ENCODE measurements at regions not wholly inside any gene's neighbourhood (a gene's known extent, or its start where the extent isn't known, plus 50 kb on each side); places are given as distances from the start of the nearest gene placed in this dataset.
"Not testable (repeated sequence)": the region's sequence is repeated elsewhere in the genome, so short reads cannot be mapped to it uniquely, and the experiment has no call there.

GRCh38 chr11:116355104-116355503, 417.7 kb downstream of the BUD13 start:
- Histone ChIP-seq H3K4me1 (ENCODE audit: control insufficient read depth in 2 of 2, insufficient read depth in 2 of 2, low read length in 1 of 2) (peaks cover 0 to 3% of the 10 kb centered on the region in 2 donors), H3K9me3 (ENCODE audit: control insufficient read depth in 2 of 2, insufficient read depth in 1 of 2, low read depth in 1 of 2, low read length in 1 of 2) (no peaks in the 10 kb centered on the region), H3K27me3 (ENCODE audit: control insufficient read depth in 1 of 2, insufficient read depth in 2 of 2, low read length in 2 of 2) (no peaks in the 10 kb centered on the region), H3K27ac (ENCODE audit: low read depth in 2 of 2, low read length in 1 of 2) (no peak overlapping the region), H3K36me3 (ENCODE audit: control insufficient read depth in 2 of 2, insufficient read depth in 2 of 2, low read length in 1 of 2) (no peaks in the 10 kb centered on the region), H3K4me3 (ENCODE audit: low read depth in 1 of 2, low read length in 2 of 2) (no peak overlapping the region)
- 76 to 78% methylated on average over 1 of the region's 1 CpG for WGBS, 2 donors

GRCh38 chr11:116353589-116353988, 419.2 kb downstream of the BUD13 start:
- H3K27ac ChIP-seq (ENCODE audit: low read depth in 2 of 2, low read length in 1 of 2), result no peak overlapping the region
- no peaks in the 10 kb centered on the region for H3K27me3 ChIP-seq (ENCODE audit: control insufficient read depth in 1 of 2, insufficient read depth in 2 of 2, low read length in 2 of 2)
- 48 to 50% methylated on average over 7 of the region's 7 CpGs for WGBS, 2 donors
- H3K9me3 ChIP-seq (ENCODE audit: control insufficient read depth in 2 of 2, insufficient read depth in 1 of 2, low read depth in 1 of 2, low read length in 1 of 2), result no peaks in the 10 kb centered on the region
- peaks cover 0 to 3% of the 10 kb centered on the region in 2 donors for H3K4me1 ChIP-seq (ENCODE audit: control insufficient read depth in 2 of 2, insufficient read depth in 2 of 2, low read length in 1 of 2)
- no peak overlapping the region for H3K4me3 ChIP-seq (ENCODE audit: low read depth in 1 of 2, low read length in 2 of 2)
- H3K36me3 ChIP-seq (ENCODE audit: control insufficient read depth in 2 of 2, insufficient read depth in 2 of 2, low read length in 1 of 2), result no peaks in the 10 kb centered on the region

- Histone ChIP-seq H3K27ac (ENCODE audit: low read depth in 2 of 2, low read length in 1 of 2) (no peak overlapping the region), H3K36me3 (ENCODE audit: control insufficient read depth in 2 of 2, insufficient read depth in 2 of 2, low read length in 1 of 2) (no peaks in the 10 kb centered on the region), H3K4me3 (ENCODE audit: low read depth in 1 of 2, low read length in 2 of 2) (no peak overlapping the region), H3K4me1 (ENCODE audit: control insufficient read depth in 2 of 2, insufficient read depth in 2 of 2, low read length in 1 of 2) (no peaks in the 10 kb centered on the region), H3K27me3 (ENCODE audit: control insufficient read depth in 1 of 2, insufficient read depth in 2 of 2, low read length in 2 of 2) (no peaks in the 10 kb centered on the region), H3K9me3 (ENCODE audit: control insufficient read depth in 2 of 2, insufficient read depth in 1 of 2, low read depth in 1 of 2, low read length in 1 of 2) (no peaks in the 10 kb centered on the region)
- WGBS, 2 donors, result 69 to 76% methylated on average over 4 of the region's 4 CpGs
Measured at GRCh38 chr11:116352881-116353280, 419.9 kb downstream of the BUD13 start.

GRCh38 chr11:116348226-116348625, 424.6 kb downstream of the BUD13 start:
- H3K27me3 ChIP-seq (ENCODE audit: control insufficient read depth in 1 of 2, insufficient read depth in 2 of 2, low read length in 2 of 2), result no peaks in the 10 kb centered on the region
- no peak overlapping the region for H3K4me3 ChIP-seq (ENCODE audit: low read depth in 1 of 2, low read length in 2 of 2)
- H3K4me1 ChIP-seq (ENCODE audit: control insufficient read depth in 2 of 2, insufficient read depth in 2 of 2, low read length in 1 of 2), result no peaks in the 10 kb centered on the region
- H3K9me3 ChIP-seq (ENCODE audit: control insufficient read depth in 2 of 2, insufficient read depth in 1 of 2, low read depth in 1 of 2, low read length in 1 of 2), result no peaks in the 10 kb centered on the region
- WGBS, 2 donors, result 24 to 25% methylated on average over 1 of the region's 1 CpG
- no peaks in the 10 kb centered on the region for H3K36me3 ChIP-seq (ENCODE audit: control insufficient read depth in 2 of 2, insufficient read depth in 2 of 2, low read length in 1 of 2)
- no peak overlapping the region for H3K27ac ChIP-seq (ENCODE audit: low read depth in 2 of 2, low read length in 1 of 2)

- Histone ChIP-seq H3K36me3 (ENCODE audit: control insufficient read depth in 2 of 2, insufficient read depth in 2 of 2, low read length in 1 of 2) (no peaks in the 10 kb centered on the region), H3K4me1 (ENCODE audit: control insufficient read depth in 2 of 2, insufficient read depth in 2 of 2, low read length in 1 of 2) (no peaks in the 10 kb centered on the region), H3K27ac (ENCODE audit: low read depth in 2 of 2, low read length in 1 of 2) (no peak overlapping the region), H3K9me3 (ENCODE audit: control insufficient read depth in 2 of 2, insufficient read depth in 1 of 2, low read depth in 1 of 2, low read length in 1 of 2) (no peaks in the 10 kb centered on the region), H3K4me3 (ENCODE audit: low read depth in 1 of 2, low read length in 2 of 2) (no peak overlapping the region), H3K27me3 (ENCODE audit: control insufficient read depth in 1 of 2, insufficient read depth in 2 of 2, low read length in 2 of 2) (no peaks in the 10 kb centered on the region)
- WGBS, 2 donors, result 73 to 81% methylated on average over 2 of the region's 2 CpGs
Measured at GRCh38 chr11:116345575-116345974, 427.2 kb downstream of the BUD13 start.

GRCh38 chr11:116344601-116345000, 428.2 kb downstream of the BUD13 start:
- no peak overlapping the region for H3K27ac ChIP-seq (ENCODE audit: low read depth in 2 of 2, low read length in 1 of 2)
- WGBS, 2 donors, result 36 to 38% methylated on average over 5 of the region's 5 CpGs
- no peak overlapping the region for H3K4me3 ChIP-seq (ENCODE audit: low read depth in 1 of 2, low read length in 2 of 2)
- no peaks in the 10 kb centered on the region for H3K4me1 ChIP-seq (ENCODE audit: control insufficient read depth in 2 of 2, insufficient read depth in 2 of 2, low read length in 1 of 2)
- no peaks in the 10 kb centered on the region for H3K36me3 ChIP-seq (ENCODE audit: control insufficient read depth in 2 of 2, insufficient read depth in 2 of 2, low read length in 1 of 2)
- H3K9me3 ChIP-seq (ENCODE audit: control insufficient read depth in 2 of 2, insufficient read depth in 1 of 2, low read depth in 1 of 2, low read length in 1 of 2), result no peaks in the 10 kb centered on the region
- no peaks in the 10 kb centered on the region for H3K27me3 ChIP-seq (ENCODE audit: control insufficient read depth in 1 of 2, insufficient read depth in 2 of 2, low read length in 2 of 2)

- no peaks in the 10 kb centered on the region for H3K36me3 ChIP-seq (ENCODE audit: control insufficient read depth in 2 of 2, insufficient read depth in 2 of 2, low read length in 1 of 2)
- no peaks in the 10 kb centered on the region for H3K4me1 ChIP-seq (ENCODE audit: control insufficient read depth in 2 of 2, insufficient read depth in 2 of 2, low read length in 1 of 2)
- H3K9me3 ChIP-seq (ENCODE audit: control insufficient read depth in 2 of 2, insufficient read depth in 1 of 2, low read depth in 1 of 2, low read length in 1 of 2), result no peaks in the 10 kb centered on the region
- 59 to 63% methylated on average over 3 of the region's 3 CpGs for WGBS, 2 donors
- no peak overlapping the region for H3K27ac ChIP-seq (ENCODE audit: low read depth in 2 of 2, low read length in 1 of 2)
- no peak overlapping the region for H3K4me3 ChIP-seq (ENCODE audit: low read depth in 1 of 2, low read length in 2 of 2)
- no peaks in the 10 kb centered on the region for H3K27me3 ChIP-seq (ENCODE audit: control insufficient read depth in 1 of 2, insufficient read depth in 2 of 2, low read length in 2 of 2)
Measured at GRCh38 chr11:116343270-116343669, 429.5 kb downstream of the BUD13 start.

- Histone ChIP-seq H3K27ac (ENCODE audit: low read depth in 2 of 2, low read length in 1 of 2) (no peak overlapping the region), H3K27me3 (ENCODE audit: control insufficient read depth in 1 of 2, insufficient read depth in 2 of 2, low read length in 2 of 2) (no peaks in the 10 kb centered on the region), H3K4me1 (ENCODE audit: control insufficient read depth in 2 of 2, insufficient read depth in 2 of 2, low read length in 1 of 2) (no peaks in the 10 kb centered on the region), H3K4me3 (ENCODE audit: low read depth in 1 of 2, low read length in 2 of 2) (no peak overlapping the region), H3K9me3 (ENCODE audit: control insufficient read depth in 2 of 2, insufficient read depth in 1 of 2, low read depth in 1 of 2, low read length in 1 of 2) (no peaks in the 10 kb centered on the region), H3K36me3 (ENCODE audit: control insufficient read depth in 2 of 2, insufficient read depth in 2 of 2, low read length in 1 of 2) (no peaks in the 10 kb centered on the region)
- WGBS, 2 donors, result 80 to 90% methylated on average over 7 of the region's 7 CpGs
Measured at GRCh38 chr11:116342148-116342547, 430.6 kb downstream of the BUD13 start.

- no peak overlapping the region for H3K27ac ChIP-seq (ENCODE audit: low read depth in 2 of 2, low read length in 1 of 2)
- 53 to 66% methylated on average over 9 of the region's 9 CpGs for WGBS, 2 donors
Measured at GRCh38 chr11:116339306-116340098, 433.3 kb downstream of the BUD13 start.

GRCh38 chr11:116338500-116338899, 434.3 kb downstream of the BUD13 start:
- H3K27me3 ChIP-seq (ENCODE audit: control insufficient read depth in 1 of 2, insufficient read depth in 2 of 2, low read length in 2 of 2); H3K9me3 ChIP-seq (ENCODE audit: control insufficient read depth in 2 of 2, insufficient read depth in 1 of 2, low read depth in 1 of 2, low read length in 1 of 2); H3K4me1 ChIP-seq (ENCODE audit: control insufficient read depth in 2 of 2, insufficient read depth in 2 of 2, low read length in 1 of 2); H3K36me3 ChIP-seq (ENCODE audit: control insufficient read depth in 2 of 2, insufficient read depth in 2 of 2, low read length in 1 of 2); H3K27ac ChIP-seq (ENCODE audit: low read depth in 2 of 2, low read length in 1 of 2); H3K4me3 ChIP-seq (ENCODE audit: low read depth in 1 of 2, low read length in 2 of 2): not testable (repeated sequence)
- 95 to 96% methylated on average over 4 of the region's 4 CpGs for WGBS, 2 donors

More at GRCh38 chr11:116339306-116340098, 433.3 kb downstream of the BUD13 start:
- H3K27me3 ChIP-seq (ENCODE audit: control insufficient read depth in 1 of 2, insufficient read depth in 2 of 2, low read length in 2 of 2), result no peaks in the 10 kb centered on the region
- no peaks in the 10 kb centered on the region for H3K36me3 ChIP-seq (ENCODE audit: control insufficient read depth in 2 of 2, insufficient read depth in 2 of 2, low read length in 1 of 2)
- H3K9me3 ChIP-seq (ENCODE audit: control insufficient read depth in 2 of 2, insufficient read depth in 1 of 2, low read depth in 1 of 2, low read length in 1 of 2), result no peaks in the 10 kb centered on the region
- H3K4me3 ChIP-seq (ENCODE audit: low read depth in 1 of 2, low read length in 2 of 2), result no peak overlapping the region
- no peaks in the 10 kb centered on the region for H3K4me1 ChIP-seq (ENCODE audit: control insufficient read depth in 2 of 2, insufficient read depth in 2 of 2, low read length in 1 of 2)
